GM19372 (cell line): ENCODE measurements at regions not wholly inside any gene's neighbourhood (a gene's known extent, or its start where the extent isn't known, plus 50 kb on each side); places are given as distances from the start of the nearest gene placed in this dataset.

Source experiments
- ATAC-seq: cut with Tn5 transposase; IDR thresholded peaks from one replicate; pipeline ENCODE4 v1.9.1; 2021; ENCODE audit warnings: mild to moderate bottlenecking, low read depth, moderate library complexity; ENCODE audit not compliant: unreplicated experiment

GRCh38 chr12:39061576-39061975, 156.2 kb upstream of the CPNE8 start:
- ATAC-seq, result no peak

DNA sequence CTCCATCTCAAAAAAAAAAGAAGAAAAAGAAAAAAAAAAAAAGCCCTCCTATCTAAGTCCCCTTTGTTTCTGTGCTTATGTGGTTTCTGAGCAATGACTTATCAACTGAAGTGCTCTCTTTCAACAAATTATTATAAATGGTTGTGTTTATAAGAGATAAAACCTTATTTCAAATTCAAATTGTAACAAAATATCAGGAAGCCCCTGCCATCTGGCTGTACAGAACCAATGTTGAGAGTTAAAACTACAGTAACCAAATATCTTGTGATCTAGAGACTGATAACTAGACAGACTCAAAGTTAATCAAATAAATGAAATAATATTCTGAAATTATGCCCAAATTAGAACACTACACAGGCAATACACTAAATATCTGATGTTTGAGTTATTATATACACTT, 143.0 kb upstream of the CPNE8 start:
- ATAC-seq, result no peak

- no peak for ATAC-seq
Observed at GRCh38 chr12:39047539-39048262, 142.3 kb upstream of the CPNE8 start.

GRCh38 chr12:39044754-39045153, 139.4 kb upstream of the CPNE8 start:
- no peak for ATAC-seq

GRCh38 chr12:39043424-39043822, 138.0 kb upstream of the CPNE8 start:
- ATAC-seq, result no peak

GRCh38 chr12:39040275-39040674, 134.9 kb upstream of the CPNE8 start:
- ATAC-seq, result no peak

DNA sequence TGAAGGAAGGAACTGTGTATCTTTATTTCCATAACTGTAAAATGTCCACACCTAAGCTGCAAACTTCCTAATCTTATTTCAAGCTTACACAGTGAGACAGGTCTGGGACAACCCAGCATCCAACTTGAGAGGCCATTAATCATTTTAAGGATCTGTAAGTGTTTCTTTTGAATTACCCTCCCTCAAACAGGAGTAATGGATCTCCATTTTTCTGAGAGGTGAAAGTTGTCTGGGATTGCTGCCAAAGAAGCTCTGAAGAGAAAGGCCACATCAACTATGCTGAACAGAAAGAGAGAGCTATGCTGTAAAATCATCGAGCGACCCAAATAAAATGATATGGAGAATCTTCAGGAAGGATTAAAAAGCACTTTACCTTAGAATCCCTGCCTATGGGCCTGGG, 131.7 kb upstream of the CPNE8 start:
- ATAC-seq, result no peak

DNA sequence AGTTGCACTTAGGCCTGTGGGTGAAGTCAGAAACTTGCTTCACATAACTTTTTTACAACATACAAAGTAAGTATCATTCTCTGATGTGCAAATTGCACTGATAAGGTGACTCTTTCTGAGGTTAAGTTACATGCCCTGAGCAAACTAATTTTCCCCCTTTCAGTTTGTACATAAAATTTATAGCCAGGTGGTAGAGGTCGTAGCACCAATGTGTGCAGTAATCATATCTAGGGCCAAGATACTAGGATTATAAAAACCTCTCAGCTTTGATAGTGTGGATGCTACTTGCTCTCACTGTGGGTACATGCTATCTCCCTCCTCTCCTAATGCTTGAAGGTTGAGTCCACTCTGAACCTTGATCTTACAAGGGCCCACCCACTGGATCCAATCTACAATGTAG, 130.7 kb upstream of the CPNE8 start:
- ATAC-seq, result no peak

DNA sequence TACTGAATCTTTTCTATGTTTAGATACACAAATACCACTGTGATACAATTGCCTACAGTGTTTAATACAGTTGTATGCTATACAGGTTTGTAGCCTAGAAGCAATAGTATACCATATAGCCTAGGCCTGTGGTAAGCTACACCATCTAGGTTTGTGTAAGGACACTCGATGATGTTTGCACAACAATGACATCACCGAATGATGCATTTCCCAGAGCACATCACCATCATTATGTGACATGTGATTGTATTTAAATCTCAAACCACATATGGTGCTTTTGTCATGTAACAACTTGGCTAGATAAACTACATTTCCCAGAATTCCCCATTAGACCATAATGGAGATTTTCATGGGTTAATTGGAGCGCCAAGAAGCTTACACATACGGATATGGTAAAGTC, 128.4 kb upstream of the CPNE8 start:
- ATAC-seq, result no peak

DNA sequence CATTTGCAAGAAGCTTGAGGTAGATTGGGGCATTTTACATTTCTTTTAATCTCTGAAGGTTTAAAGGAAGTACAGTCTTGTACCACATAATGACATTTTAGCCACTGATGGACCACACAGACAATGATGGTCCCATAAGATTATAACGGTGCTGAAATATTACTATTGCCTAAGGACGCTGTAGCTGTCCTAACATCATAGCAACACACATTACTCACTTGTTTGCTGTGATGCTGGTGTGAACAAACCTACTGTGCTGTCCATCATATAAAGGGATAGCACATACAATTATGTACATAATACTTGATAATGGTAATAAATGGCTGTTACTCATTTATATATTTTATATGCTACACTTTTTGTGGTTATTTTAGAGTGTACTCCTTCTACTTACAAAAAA, 127.1 kb upstream of the CPNE8 start:
- no peak for ATAC-seq

- no peak for ATAC-seq
Observed at GRCh38 chr12:39032034-39032433, 126.6 kb upstream of the CPNE8 start.

GRCh38 chr12:39028382-39028781, 123.0 kb upstream of the CPNE8 start:
- no peak for ATAC-seq

DNA sequence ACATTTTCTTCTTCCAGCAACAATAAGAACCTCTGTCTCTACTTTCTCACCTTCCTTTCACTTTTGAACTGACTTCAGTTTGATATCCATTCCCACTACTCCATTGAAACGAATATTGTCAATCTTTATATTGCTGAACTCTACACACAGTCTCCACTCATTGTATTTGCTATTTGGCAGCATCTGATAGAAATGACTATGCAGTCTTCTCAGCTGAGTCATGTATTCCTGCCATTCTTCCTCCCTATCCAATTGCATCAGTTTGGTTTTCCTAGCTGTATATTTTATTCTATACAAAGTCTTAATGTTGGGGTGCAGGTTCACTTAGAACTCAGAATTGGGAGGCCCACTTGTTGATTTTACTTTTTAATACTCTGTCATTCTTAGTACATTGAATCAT, 107.5 kb upstream of the CPNE8 start:
- no peak for ATAC-seq

- ATAC-seq, result no peak
Observed at GRCh38 chr12:39011166-39011565, 105.8 kb upstream of the CPNE8 start.

DNA sequence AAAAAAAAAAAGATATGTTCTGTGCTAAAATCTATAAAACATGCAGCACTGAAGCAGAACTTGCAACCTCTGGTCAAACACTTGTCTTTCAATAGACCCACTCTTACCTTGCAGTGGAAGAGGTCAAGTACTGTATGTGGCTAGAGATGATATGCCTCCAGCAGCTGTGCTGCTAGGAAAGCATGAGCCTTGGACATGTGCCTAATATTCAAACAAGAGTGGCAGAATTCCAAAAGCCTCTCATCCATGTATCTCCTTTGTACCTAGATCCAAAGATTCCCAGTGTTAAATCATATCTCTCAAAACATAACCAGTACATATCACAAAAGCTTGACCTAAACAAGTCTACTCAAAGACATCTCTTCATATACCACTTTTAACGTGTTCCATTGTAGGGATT, 105.0 kb upstream of the CPNE8 start:
- no peak for ATAC-seq

DNA sequence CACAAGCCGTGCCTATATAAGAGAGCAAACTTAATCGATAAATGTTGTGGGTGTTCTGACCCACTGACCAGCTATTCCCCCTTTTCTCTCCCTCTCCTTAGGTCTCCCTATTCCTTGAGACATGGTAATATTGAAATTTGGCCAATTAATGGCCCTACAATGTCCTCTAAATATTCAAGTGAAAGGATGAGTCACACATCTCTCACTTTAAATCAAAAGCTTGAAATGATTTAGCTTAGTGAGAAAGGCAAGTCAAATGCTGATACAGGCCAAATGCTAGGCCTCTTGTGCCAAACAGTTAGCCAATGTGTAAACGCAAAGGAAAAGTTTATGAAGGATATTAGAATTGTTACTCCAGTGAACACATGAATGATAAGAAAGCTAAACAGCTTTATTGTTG, 102.2 kb upstream of the CPNE8 start:
- ATAC-seq, result no peak

GRCh38 chr12:39006286-39006685, 100.9 kb upstream of the CPNE8 start:
- no peak for ATAC-seq

DNA sequence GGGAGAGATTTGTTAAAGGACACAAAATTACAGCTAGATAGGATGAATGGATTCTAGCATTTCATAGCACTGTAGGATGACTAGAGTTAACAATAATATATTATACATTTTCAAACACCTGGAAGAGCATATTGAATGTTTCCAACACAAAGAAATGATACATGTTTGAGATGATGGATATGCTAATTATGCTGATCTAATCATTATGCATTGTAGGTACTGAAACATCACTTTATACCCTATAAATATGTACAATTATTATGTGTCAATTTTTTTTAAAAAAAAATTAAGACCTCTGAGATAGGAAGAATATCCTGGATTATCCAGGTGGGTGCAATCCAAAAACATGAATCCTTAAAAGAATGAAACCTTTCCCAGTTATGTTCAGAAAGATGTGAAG, 100.3 kb upstream of the CPNE8 start:
- no peak for ATAC-seq

DNA sequence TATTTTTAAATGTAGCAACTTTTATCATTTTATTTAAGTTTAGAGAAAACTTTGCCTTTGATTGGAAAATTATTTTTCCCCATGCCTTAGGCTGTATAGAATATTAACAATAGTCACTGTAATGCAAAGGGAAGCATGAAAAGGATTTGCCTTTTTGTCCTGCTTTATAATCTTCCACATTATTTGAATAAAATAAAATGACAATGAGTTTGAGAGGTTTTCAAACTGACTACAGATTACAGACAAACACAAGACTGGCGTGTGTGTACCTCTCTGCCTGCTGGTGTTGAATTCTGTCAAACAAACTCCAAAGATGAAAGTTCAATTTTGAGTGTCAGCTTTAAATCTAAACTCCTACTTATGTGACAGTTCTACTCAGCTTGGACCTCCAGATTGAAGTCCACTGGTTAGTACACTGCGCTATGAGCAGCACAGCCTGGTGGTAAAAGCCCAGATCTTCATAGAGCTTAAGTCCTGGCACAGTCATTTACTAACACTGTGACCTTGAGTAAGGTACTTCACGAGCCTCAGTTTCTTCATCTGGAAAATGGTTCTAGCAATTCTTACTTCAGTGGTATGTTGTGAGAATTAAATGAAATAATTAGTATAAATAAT, 98.3 kb upstream of the CPNE8 start:
- no peak for ATAC-seq

GRCh38 chr12:39000370-39000769, 95.0 kb upstream of the CPNE8 start:
- ATAC-seq, result no peak

- no peak for ATAC-seq
Observed at GRCh38 chr12:38998887-38999482, 93.6 kb upstream of the CPNE8 start.

DNA sequence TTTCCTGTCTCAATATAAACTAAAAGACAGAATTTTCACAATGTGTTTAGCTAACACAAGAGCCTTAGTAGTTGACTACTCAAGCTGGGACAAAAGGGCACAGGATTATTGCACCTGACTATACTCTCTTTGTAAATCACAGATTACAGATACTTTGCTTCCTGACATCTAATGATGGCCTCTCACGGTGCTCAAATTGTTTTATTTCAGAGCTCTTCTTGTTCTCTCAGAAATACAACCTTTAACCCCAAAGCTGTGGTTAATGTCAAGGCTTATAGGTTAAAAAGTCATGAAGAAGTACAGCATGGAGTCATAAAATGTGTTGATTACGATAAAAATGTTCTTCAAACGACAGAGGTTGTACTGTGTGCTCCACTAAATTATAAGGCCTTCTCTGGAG, 89.9 kb upstream of the CPNE8 start:
- no peak for ATAC-seq
